ENCODE measurements at regions not wholly inside any gene's neighbourhood (a gene's known extent, or its start where the extent isn't known, plus 50 kb on each side); places are given as distances from the start of the nearest gene placed in this dataset.

DNA sequence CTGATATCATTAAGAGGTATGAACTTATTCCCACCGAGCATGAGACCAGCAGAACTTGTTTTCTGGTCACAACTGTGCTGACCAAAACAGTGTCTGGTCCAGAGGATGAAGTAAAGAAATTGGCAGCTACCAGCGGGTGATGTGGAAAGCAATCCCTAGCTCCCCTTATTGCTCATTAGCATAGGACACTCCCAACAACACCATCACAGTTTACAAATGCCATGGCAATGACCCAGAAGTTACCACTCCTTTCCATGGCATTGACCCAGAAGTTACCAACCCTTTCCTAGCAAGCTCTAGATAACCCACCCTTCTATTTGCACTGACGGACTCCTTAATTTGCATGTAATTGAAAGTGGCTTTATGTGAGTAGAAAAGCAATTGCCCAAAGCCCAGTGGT, 1856.1 kb downstream of the OLFM4 start:
- DNase-seq (ENCODE audit: low read depth), result no peak
- no peak overlapping the region for H3K4me3 ChIP-seq (ENCODE audit: control insufficient read depth, low read depth, low read length)
- TF ChIP-seq, protein P1, sequence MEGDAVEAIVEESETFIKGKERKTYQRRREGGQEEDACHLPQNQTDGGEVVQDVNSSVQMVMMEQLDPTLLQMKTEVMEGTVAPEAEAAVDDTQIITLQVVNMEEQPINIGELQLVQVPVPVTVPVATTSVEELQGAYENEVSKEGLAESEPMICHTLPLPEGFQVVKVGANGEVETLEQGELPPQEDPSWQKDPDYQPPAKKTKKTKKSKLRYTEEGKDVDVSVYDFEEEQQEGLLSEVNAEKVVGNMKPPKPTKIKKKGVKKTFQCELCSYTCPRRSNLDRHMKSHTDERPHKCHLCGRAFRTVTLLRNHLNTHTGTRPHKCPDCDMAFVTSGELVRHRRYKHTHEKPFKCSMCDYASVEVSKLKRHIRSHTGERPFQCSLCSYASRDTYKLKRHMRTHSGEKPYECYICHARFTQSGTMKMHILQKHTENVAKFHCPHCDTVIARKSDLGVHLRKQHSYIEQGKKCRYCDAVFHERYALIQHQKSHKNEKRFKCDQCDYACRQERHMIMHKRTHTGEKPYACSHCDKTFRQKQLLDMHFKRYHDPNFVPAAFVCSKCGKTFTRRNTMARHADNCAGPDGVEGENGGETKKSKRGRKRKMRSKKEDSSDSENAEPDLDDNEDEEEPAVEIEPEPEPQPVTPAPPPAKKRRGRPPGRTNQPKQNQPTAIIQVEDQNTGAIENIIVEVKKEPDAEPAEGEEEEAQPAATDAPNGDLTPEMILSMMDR (conservative IDR thresholded peaks at IDR 0.05; ENCODE audit: control insufficient read depth, insufficient read depth, low read depth, low read length), result no peak

DNA sequence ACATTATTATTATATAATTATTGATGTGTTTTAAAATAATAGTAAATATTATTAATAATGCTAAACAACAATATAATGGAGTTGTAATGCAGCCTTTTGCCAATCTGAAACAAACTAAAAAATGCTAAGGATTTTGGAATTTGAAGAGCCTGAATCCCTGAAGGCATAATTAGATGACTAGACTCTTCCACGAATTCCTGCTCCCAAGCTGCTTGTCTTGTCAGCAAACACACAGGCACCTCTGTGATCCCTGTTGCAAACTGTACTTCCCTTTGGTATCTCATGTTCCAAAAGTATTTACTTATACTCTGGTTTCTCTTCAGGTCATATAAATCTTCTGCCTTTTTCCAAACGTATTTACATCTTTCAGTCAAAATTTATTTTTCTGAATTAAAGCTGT, 1862.4 kb downstream of the OLFM4 start:
- no peak for DNase-seq (ENCODE audit: low read depth)
- TF ChIP-seq, protein P1 (conservative IDR thresholded peaks at IDR 0.05; ENCODE audit: control insufficient read depth, insufficient read depth, low read depth, low read length), result no peak
- no peak overlapping the region for H3K4me3 ChIP-seq (ENCODE audit: control insufficient read depth, low read depth, low read length)

DNA sequence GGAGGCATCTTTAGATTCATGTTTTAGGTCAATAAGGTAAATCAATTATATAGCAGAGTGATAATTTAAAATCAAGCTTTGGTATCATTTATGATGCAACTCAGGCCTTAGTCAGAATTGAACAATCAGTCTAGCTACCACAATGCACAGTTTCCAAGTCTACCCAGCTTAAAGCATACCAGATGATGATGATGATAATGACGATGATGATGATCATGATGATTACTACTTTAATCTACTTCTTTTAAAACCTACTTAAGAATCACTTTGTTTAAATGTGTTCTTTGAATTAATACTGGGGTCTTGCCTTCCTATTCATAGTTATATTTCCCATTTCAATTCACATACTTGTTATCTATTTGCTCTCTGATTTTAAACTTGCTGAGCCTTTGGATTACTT, 1872.7 kb downstream of the OLFM4 start:
- TF ChIP-seq, protein P1 (conservative IDR thresholded peaks at IDR 0.05; ENCODE audit: control insufficient read depth, insufficient read depth, low read depth, low read length), result no peak
- H3K4me3 ChIP-seq (ENCODE audit: control insufficient read depth, low read depth, low read length), result no peak overlapping the region
- no peak for DNase-seq (ENCODE audit: low read depth)

DNA sequence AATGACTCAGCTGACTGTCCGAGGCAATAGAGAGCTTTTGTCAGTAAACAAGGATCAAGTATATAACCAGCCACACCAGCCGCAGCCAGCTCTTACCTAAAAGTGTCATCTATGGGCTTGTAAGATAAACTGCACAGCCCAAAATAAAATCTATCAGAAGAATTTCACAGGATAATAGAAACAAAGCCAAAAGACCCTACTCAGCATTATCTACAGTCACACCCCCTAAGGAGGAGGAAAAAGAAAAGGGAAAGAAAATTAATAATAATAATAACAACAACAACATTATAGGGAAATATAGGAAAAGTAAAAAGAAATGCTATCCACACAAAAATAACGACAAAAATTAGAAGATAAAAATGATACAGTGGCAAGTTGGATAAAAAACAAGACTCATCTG, 1883.8 kb downstream of the OLFM4 start:
- TF ChIP-seq, protein P1 (conservative IDR thresholded peaks at IDR 0.05; ENCODE audit: control insufficient read depth, insufficient read depth, low read depth, low read length), result no peak
- DNase-seq (ENCODE audit: low read depth), result no peak
- no peak overlapping the region for H3K4me3 ChIP-seq (ENCODE audit: control insufficient read depth, low read depth, low read length)

DNA sequence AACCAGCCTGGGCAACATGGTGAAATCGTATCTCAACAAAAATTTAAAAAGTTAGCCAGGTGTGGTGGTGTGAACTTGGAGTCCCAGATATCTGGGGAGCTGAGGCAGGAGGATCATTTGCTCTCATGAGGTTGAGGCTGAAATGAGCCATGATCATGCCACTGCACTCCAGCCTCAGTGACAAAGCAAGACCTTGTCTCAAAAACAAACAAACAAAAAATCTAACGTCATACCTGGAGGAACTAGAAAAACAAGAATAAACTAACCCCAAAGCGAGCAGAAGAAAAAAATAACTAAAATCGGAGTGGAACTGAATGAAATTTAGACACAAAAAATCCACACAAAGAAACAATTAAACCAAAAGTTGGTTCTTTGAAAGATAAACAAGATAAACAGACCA, 1885.1 kb downstream of the OLFM4 start:
- TF ChIP-seq, protein P1 (conservative IDR thresholded peaks at IDR 0.05; ENCODE audit: control insufficient read depth, insufficient read depth, low read depth, low read length), result no peak
- no peak for DNase-seq (ENCODE audit: low read depth)
- no peak overlapping the region for H3K4me3 ChIP-seq (ENCODE audit: control insufficient read depth, low read depth, low read length)

DNA sequence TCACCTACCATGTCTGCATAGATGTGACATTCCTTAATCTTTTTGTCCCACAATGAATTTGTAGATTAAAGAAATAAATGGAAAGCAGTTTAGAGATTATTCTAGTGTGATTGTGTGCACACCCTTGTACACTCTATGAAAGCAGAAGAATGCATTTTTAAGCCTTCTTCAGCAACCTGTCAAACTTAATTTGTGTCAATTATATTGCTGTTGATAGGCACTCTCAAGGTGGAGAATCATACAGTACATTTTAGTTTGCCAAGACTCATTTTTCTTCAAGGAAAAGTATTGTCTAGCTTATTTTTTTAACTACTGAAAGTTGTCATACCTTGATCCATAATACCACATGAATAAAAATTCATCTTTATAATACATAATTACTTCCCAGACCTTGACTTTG, 1898.9 kb downstream of the OLFM4 start:
- TF ChIP-seq, protein P1 (conservative IDR thresholded peaks at IDR 0.05; ENCODE audit: control insufficient read depth, insufficient read depth, low read depth, low read length), result no peak
- no peak for DNase-seq (ENCODE audit: low read depth)
- H3K4me3 ChIP-seq (ENCODE audit: control insufficient read depth, low read depth, low read length), result no peak overlapping the region

DNA sequence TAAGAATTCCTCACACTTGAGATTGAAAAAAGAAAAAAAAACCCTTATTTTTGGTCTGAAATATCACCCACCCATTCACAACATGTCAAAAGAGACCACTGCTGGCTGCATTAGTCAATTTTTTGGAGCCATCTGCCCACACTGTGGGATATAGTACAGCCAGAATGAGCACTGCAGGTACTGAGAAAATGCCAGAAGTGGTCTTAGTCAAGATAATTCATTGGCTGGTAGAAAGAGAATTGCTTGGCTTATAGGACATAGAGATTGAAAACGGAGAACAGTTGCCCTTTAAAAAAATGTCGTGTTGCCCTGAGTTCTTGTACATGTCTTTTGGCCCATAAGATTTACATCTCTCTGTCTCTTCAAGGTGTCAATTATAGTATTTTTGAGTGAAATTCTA, 1899.5 kb downstream of the OLFM4 start:
- TF ChIP-seq, protein P1 (conservative IDR thresholded peaks at IDR 0.05; ENCODE audit: control insufficient read depth, insufficient read depth, low read depth, low read length), result no peak
- no peak for DNase-seq (ENCODE audit: low read depth)
- no peak overlapping the region for H3K4me3 ChIP-seq (ENCODE audit: control insufficient read depth, low read depth, low read length)

All from fibroblast of mammary gland (primary cell).